IMR-90 (cell line): ENCODE measurements at regions not wholly inside any gene's neighbourhood (a gene's known extent, or its start where the extent isn't known, plus 50 kb on each side); places are given as distances from the start of the nearest gene placed in this dataset.

ENCODE experiments used
- BHLHE40 ChIP-seq: fragments of 150-350 bp; IDR thresholded peaks from 2 replicates; pipeline ENCODE4 v1.6.1; 2016; ENCODE audit warnings: mild to moderate bottlenecking, low read depth, low read length
- CHD1 ChIP-seq: IDR thresholded peaks from 2 replicates; pipeline ENCODE4 v1.6.1; 2012; ENCODE audit warnings: low read depth, low read length, improper control_type of control experiment
- CTCF ChIP-seq: conservative IDR thresholded peaks from 2 replicates; pipeline ENCODE4 v1.5.1; 2012; ENCODE audit warnings: mild to moderate bottlenecking, low read depth, low read length, improper control_type of control experiment
- ELK1 ChIP-seq: fragments of 150-350 bp; IDR thresholded peaks from 2 replicates; pipeline ENCODE4 v1.6.1; 2016; ENCODE audit warnings: low read depth, mild to moderate bottlenecking, low read length, moderate library complexity, borderline replicate concordance
- MAFK ChIP-seq: IDR thresholded peaks from 2 replicates; pipeline ENCODE4 v1.6.1; 2012; ENCODE audit warnings: low read depth, low read length, improper control_type of control experiment
- MXI1 ChIP-seq: IDR thresholded peaks from 2 replicates; pipeline ENCODE4 v1.6.1; 2012; ENCODE audit warnings: low read depth, mild to moderate bottlenecking, low read length, moderate library complexity, borderline replicate concordance
- POLR2A ChIP-seq: IDR thresholded peaks from 2 replicates; pipeline ENCODE4 v1.6.1; 2012; ENCODE audit warnings: mild to moderate bottlenecking, low read depth, low read length
- RAD21 ChIP-seq: IDR thresholded peaks from 2 replicates; pipeline ENCODE4 v1.6.1; 2012; ENCODE audit warnings: low read length, improper control_type of control experiment
- RCOR1 ChIP-seq: IDR thresholded peaks from 2 replicates; pipeline ENCODE4 v1.6.1; 2012; ENCODE audit warnings: mild to moderate bottlenecking, low read length, improper control_type of control experiment; ENCODE audit not compliant: insufficient replicate concordance
- USF2 ChIP-seq: fragments of 150-350 bp; IDR thresholded peaks from 2 replicates; pipeline ENCODE4 v1.6.1; 2017; ENCODE audit warnings: mild to moderate bottlenecking, antibody characterized with exemption, low read length, low read depth

GRCh38 chr17:72307836-72308235, 187.0 kb downstream of the SOX9 start:
- TF ChIP-seq CTCF (no peak), BHLHE40 (no peak), RAD21 (no peak), POLR2A (no peak), MAFK (no peak), RCOR1 (no peak), ELK1 (no peak), USF2 (no peak), MXI1 (no peak), CHD1 (no peak)
